ENCODE measurements at regions not wholly inside any gene's neighbourhood (a gene's known extent, or its start where the extent isn't known, plus 50 kb on each side); places are given as distances from the start of the nearest gene placed in this dataset.

DNA sequence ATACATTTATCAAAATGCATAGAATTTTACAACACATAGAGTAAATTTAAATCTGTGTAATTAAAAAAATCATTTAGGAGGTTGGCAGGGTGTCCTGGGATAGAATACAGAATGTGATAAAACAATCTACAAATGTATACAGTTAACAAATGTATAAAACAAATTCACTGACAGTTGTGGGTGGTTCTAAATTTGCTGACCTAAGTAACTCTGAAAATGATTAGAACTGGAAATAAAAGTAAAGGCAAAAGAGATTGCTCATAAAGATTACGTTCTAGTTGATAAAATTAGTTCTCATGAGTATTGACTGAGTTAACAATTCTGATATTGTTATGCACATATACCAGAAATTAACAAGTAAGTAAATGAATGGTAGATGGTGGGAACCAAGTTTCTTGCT lies 1827.3 kb upstream of the FLRT2 start:
- TF ChIP-seq ZFX (IDR thresholded peaks at IDR 0.05; ENCODE audit: borderline replicate concordance), result no peak
- TF ChIP-seq, protein P1, sequence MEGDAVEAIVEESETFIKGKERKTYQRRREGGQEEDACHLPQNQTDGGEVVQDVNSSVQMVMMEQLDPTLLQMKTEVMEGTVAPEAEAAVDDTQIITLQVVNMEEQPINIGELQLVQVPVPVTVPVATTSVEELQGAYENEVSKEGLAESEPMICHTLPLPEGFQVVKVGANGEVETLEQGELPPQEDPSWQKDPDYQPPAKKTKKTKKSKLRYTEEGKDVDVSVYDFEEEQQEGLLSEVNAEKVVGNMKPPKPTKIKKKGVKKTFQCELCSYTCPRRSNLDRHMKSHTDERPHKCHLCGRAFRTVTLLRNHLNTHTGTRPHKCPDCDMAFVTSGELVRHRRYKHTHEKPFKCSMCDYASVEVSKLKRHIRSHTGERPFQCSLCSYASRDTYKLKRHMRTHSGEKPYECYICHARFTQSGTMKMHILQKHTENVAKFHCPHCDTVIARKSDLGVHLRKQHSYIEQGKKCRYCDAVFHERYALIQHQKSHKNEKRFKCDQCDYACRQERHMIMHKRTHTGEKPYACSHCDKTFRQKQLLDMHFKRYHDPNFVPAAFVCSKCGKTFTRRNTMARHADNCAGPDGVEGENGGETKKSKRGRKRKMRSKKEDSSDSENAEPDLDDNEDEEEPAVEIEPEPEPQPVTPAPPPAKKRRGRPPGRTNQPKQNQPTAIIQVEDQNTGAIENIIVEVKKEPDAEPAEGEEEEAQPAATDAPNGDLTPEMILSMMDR (IDR thresholded peaks at IDR 0.05), result no peak
- H3K27ac ChIP-seq, result no peak overlapping the region

DNA sequence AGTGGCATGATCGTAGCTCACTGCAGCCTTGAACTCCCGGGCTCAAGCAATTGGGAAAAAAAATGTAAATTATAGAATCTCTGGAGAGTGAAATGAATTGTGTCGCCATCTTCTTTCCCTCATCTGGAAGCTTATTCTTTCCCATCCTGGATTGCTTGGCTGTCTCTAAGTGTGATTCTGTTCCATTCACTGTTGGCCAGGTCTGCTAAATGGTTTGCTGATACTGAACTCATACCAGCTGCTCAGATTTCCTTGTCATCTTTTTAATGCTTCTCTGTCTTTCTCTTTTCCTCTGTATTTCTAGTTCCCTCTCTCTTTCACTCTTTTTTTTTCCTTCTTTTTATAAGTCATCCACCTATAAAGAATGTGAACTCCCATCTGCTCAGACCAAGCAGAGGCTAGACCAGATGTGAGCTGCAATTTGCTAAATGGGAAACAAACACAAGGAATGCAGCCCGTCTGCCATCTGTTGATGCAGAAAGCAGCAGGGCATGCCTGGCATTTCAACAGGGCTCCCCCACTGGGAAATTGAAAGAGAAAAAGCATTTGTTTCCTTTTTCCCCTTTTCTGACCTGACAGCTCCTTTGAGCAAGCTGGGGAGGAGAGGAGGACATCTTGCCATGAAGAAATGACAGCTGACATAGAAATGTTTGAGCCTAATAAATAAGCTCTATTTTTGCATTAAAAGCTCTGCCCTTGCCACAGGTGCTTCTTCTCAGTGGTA lies 1823.6 kb upstream of the FLRT2 start:
- TF ChIP-seq, protein P1 (IDR thresholded peaks at IDR 0.05), result no peak
- no peak for TF ChIP-seq ZFX (IDR thresholded peaks at IDR 0.05; ENCODE audit: borderline replicate concordance)
- no peak overlapping the region for H3K27ac ChIP-seq

DNA sequence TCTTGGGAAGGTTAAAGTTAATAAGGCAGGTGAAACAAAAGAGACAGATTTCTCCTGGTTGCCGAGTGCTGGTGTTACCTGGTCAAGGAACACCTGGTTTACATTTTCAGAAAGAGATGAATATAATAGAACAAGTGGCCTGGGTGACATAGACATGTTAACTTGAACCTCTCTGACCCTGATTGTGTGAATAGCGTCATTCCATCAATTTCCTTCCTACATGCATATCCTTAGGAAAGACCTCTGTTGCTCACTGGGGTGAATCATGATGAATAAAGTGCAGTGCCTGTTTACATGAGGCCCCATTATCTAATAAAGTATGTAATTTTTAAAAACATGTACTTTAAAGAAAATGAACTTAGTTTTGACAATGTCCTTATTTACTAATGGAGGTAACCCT lies 1822.9 kb upstream of the FLRT2 start:
- no peak for TF ChIP-seq ZFX (IDR thresholded peaks at IDR 0.05; ENCODE audit: borderline replicate concordance)
- TF ChIP-seq, protein P1 (IDR thresholded peaks at IDR 0.05), result no peak
- no peak overlapping the region for H3K27ac ChIP-seq

DNA sequence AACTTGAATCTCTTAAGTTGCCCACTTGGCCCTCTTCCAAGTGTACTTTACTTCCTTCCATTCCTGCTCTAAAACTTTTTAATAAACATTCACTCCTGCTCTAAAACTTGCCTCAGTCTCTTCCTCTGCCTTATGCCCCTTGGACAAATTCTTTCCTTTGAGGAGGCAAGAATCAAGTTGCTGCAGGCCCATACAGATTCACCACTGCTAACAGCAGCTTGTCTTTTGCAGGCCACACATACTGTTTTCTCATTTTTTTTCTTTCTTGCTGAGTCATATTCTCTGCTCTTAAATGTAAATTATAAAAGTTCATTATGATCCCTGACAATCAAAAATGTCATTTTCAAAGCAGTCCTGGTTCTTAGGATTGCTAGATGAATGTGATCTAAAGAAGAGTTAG lies 1820.8 kb upstream of the FLRT2 start:
- TF ChIP-seq, protein P1 (IDR thresholded peaks at IDR 0.05), result no peak
- no peak for TF ChIP-seq ZFX (IDR thresholded peaks at IDR 0.05; ENCODE audit: borderline replicate concordance)
- no peak overlapping the region for H3K27ac ChIP-seq

DNA sequence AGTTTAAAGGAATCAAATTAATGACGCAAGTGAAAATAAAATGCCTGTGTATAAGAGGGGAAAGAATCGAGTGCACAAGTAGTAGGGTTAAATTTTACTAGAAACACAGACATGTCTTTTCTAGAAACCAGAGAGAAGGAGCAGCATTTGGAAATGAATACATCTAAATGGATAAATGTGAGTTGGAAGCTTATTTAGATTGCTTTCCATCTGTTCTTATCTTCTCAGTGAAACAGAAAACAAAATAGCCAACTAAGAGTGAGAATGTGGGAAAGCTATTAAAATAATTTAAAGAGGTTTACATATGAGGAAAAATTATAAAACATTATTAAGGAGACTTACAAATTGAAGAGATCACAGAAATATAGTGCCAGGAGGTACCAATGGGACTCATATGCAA lies 1818.9 kb upstream of the FLRT2 start:
- TF ChIP-seq ZFX (IDR thresholded peaks at IDR 0.05; ENCODE audit: borderline replicate concordance), result no peak
- TF ChIP-seq, protein P1 (IDR thresholded peaks at IDR 0.05), result no peak
- H3K27ac ChIP-seq, result no peak overlapping the region

DNA sequence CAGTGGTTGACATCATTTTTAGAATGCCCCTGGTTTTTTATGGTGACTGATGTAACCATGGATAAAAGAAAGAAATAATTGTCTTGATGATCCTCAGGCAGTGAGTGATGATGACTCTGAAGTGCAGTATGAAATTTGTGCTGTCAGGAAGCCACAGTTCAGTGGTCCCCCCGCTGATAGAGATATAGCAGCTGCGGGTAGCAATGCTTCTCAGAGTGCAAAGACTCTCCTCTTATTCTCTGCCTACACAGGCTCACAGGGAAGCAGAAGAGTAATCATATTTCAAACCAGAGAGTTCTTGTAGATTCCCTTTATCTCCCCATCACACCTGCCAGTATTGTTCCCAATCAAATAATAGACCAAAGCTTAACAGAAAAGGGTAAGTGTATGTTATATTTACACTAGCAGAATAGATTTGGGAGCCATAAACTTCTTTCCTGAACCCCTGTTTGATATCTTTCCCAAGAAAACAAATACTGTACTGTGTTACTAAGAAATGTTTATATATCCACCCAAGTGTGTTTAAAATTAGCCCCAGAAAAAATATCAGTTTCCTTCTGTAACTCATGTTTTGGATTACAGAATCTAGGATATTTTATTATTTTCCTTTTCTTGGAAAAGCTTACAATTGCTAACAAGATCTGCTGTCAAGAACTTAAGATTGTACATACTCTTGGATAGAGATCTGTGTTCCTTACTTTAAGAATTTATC lies 1817.4 kb upstream of the FLRT2 start:
- H3K27ac ChIP-seq, result no peak overlapping the region
- TF ChIP-seq, protein P1 (IDR thresholded peaks at IDR 0.05), result no peak
- no peak for TF ChIP-seq ZFX (IDR thresholded peaks at IDR 0.05; ENCODE audit: borderline replicate concordance)

DNA sequence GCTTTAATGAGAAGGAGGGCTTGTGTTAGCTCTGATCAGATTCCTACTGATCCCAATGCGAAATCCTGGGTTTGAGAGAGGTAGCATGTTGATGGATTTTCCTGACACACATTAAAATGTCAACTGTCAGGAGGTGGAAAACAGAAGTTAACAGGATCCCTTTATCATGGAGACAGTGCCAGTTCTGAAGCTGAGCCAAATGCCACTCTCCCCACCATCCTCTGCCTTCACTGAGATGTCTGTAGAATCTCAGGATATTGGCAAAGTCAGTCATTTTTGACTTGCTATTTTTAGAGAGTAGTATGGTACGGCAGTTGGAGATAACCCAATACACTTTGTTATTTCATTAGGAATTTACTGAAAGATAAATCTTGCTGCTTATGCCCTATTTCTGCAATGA lies 1816.2 kb upstream of the FLRT2 start:
- H3K27ac ChIP-seq, result no peak overlapping the region
- TF ChIP-seq, protein P1 (IDR thresholded peaks at IDR 0.05), result no peak
- no peak for TF ChIP-seq ZFX (IDR thresholded peaks at IDR 0.05; ENCODE audit: borderline replicate concordance)

Data from 22Rv1 (cell line).